NCI-H510A (cell line): ENCODE measurements at regions not wholly inside any gene's neighbourhood (a gene's known extent, or its start where the extent isn't known, plus 50 kb on each side); places are given as distances from the start of the nearest gene placed in this dataset.

Experiments used
- DNase-seq: peaks from one replicate; lab custom pipeline; 2025; lab: John Stamatoyannopoulos, UW

- DNase-seq: no peak
Measured at GRCh38 chr2:156697906-156698305, 261.7 kb downstream of the GPD2 start.

GRCh38 chr2:156700681-156701080 is 264.5 kb downstream of the GPD2 start:
- DNase-seq: no peak

- no peak for DNase-seq
Measured at GRCh38 chr2:156702541-156702940, 266.4 kb downstream of the GPD2 start.

GRCh38 chr2:156703642-156704041 is 267.5 kb downstream of the GPD2 start:
- DNase-seq: no peak

GRCh38 chr2:156704132-156704531 is 268.0 kb downstream of the GPD2 start:
- no peak for DNase-seq

GRCh38 chr2:156704617-156705016 is 268.4 kb downstream of the GPD2 start:
- no peak for DNase-seq

GRCh38 chr2:156706576-156706975 is 270.4 kb downstream of the GPD2 start:
- DNase-seq: no peak

GRCh38 chr2:156708051-156708450 is 271.9 kb downstream of the GPD2 start:
- DNase-seq: no peak

GRCh38 chr2:156709091-156709490 is 272.9 kb downstream of the GPD2 start:
- DNase-seq: no peak

GRCh38 chr2:156719036-156719435 is 282.9 kb downstream of the GPD2 start:
- no peak for DNase-seq

- no peak for DNase-seq
Measured at GRCh38 chr2:156727867-156728266, 291.7 kb downstream of the GPD2 start.

- DNase-seq: no peak
Measured at GRCh38 chr2:156728328-156728727, 292.1 kb downstream of the GPD2 start.

GRCh38 chr2:156731506-156731905 is 295.3 kb downstream of the GPD2 start:
- no peak for DNase-seq

- no peak for DNase-seq
Measured at GRCh38 chr2:156736950-156737349, 300.8 kb downstream of the GPD2 start.

- no peak for DNase-seq
Measured at GRCh38 chr2:156739301-156739700, 303.1 kb downstream of the GPD2 start.

GRCh38 chr2:156745619-156746018 is 309.4 kb downstream of the GPD2 start:
- DNase-seq: no peak

- no peak for DNase-seq
Measured at GRCh38 chr2:156748221-156748620, 312.0 kb downstream of the GPD2 start.

GRCh38 chr2:156752042-156752441 is 315.9 kb downstream of the GPD2 start:
- no peak for DNase-seq

GRCh38 chr2:156753766-156754165 is 317.6 kb downstream of the GPD2 start:
- DNase-seq: no peak

- DNase-seq: no peak
Measured at GRCh38 chr2:156756516-156756915, 320.3 kb downstream of the GPD2 start.

- DNase-seq: no peak
Measured at GRCh38 chr2:156763174-156763573, 327.0 kb downstream of the GPD2 start.

GRCh38 chr2:156765043-156765442 is 328.9 kb downstream of the GPD2 start:
- no peak for DNase-seq

- DNase-seq: no peak
Measured at GRCh38 chr2:156765450-156765849, 329.3 kb downstream of the GPD2 start.

GRCh38 chr2:156769802-156770201 is 333.6 kb downstream of the GPD2 start:
- DNase-seq: no peak

GRCh38 chr2:156778916-156779315 is 342.7 kb downstream of the GPD2 start:
- DNase-seq: no peak
